ENCODE measurements at regions not wholly inside any gene's neighbourhood (a gene's known extent, or its start where the extent isn't known, plus 50 kb on each side); places are given as distances from the start of the nearest gene placed in this dataset.

- DNase-seq (ENCODE audit: low read depth) = no peak
These were observed 437.0 kb downstream of the HRH4 start for GRCh38 chr18:24897461-24897860.

GRCh38 chr18:24910221-24910620 lies 441.7 kb downstream of the ZNF521 start:
- TF ChIP-seq, protein P1, sequence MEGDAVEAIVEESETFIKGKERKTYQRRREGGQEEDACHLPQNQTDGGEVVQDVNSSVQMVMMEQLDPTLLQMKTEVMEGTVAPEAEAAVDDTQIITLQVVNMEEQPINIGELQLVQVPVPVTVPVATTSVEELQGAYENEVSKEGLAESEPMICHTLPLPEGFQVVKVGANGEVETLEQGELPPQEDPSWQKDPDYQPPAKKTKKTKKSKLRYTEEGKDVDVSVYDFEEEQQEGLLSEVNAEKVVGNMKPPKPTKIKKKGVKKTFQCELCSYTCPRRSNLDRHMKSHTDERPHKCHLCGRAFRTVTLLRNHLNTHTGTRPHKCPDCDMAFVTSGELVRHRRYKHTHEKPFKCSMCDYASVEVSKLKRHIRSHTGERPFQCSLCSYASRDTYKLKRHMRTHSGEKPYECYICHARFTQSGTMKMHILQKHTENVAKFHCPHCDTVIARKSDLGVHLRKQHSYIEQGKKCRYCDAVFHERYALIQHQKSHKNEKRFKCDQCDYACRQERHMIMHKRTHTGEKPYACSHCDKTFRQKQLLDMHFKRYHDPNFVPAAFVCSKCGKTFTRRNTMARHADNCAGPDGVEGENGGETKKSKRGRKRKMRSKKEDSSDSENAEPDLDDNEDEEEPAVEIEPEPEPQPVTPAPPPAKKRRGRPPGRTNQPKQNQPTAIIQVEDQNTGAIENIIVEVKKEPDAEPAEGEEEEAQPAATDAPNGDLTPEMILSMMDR (IDR thresholded peaks at IDR 0.05; ENCODE audit: control insufficient read depth, extremely low read depth, insufficient read depth) = no peak
- no peak overlapping the region for H3K4me3 ChIP-seq (ENCODE audit: low read depth, low read length)
- DNase-seq (ENCODE audit: low read depth) = no peak

More at GRCh38 chr18:24897461-24897860, 437.0 kb downstream of the HRH4 start:
- no peak overlapping the region for H3K4me3 ChIP-seq (ENCODE audit: low read depth, low read length)
- TF ChIP-seq, protein P1 (IDR thresholded peaks at IDR 0.05; ENCODE audit: control insufficient read depth, extremely low read depth, insufficient read depth) = no peak

GRCh38 chr18:24913507-24914170 lies 438.3 kb downstream of the ZNF521 start:
- TF ChIP-seq, protein P1 (IDR thresholded peaks at IDR 0.05; ENCODE audit: control insufficient read depth, extremely low read depth, insufficient read depth) = no peak
- no peak for DNase-seq (ENCODE audit: low read depth)
- H3K4me3 ChIP-seq (ENCODE audit: low read depth, low read length) = no peak overlapping the region

GRCh38 chr18:24914171-24914525 lies 437.8 kb downstream of the ZNF521 start:
- TF ChIP-seq, protein P1 (IDR thresholded peaks at IDR 0.05; ENCODE audit: control insufficient read depth, extremely low read depth, insufficient read depth) = no peak
- H3K4me3 ChIP-seq (ENCODE audit: low read depth, low read length) = no peak overlapping the region
- DNase-seq (ENCODE audit: low read depth) = no peak

DNA sequence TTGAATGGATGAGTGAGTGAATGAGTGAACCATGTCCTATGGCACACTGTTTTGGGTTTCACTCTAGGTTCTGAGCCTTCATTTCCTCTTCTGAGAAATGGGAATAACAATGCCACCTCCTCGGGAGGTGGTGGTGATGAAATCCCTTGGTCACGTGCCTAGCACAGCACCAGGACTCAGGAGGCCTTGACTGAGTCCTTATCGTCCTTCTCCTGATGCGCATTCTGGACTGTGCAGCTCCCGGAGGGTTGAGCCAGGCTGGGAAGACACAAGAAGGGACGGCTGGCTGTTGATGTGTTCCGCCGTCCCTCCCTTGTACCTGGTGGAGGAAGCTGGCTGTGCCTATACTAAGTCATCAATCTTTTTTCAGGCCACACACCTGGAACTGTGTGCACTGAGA lies 437.3 kb downstream of the ZNF521 start:
- DNase-seq (ENCODE audit: low read depth) = no peak

GRCh38 chr18:24915547-24915946 lies 436.4 kb downstream of the ZNF521 start:
- H3K4me3 ChIP-seq (ENCODE audit: low read depth, low read length) = no peak overlapping the region
- TF ChIP-seq, protein P1 (IDR thresholded peaks at IDR 0.05; ENCODE audit: control insufficient read depth, extremely low read depth, insufficient read depth) = no peak
- DNase-seq (ENCODE audit: low read depth) = no peak

More for the DNA sequence above, 437.3 kb downstream of the ZNF521 start:
- H3K4me3 ChIP-seq (ENCODE audit: low read depth, low read length) = no peak overlapping the region
- TF ChIP-seq, protein P1 (IDR thresholded peaks at IDR 0.05; ENCODE audit: control insufficient read depth, extremely low read depth, insufficient read depth) = no peak

- H3K4me3 ChIP-seq (ENCODE audit: low read depth, low read length) = no peak overlapping the region
- no peak for DNase-seq (ENCODE audit: low read depth)
- TF ChIP-seq, protein P1 (IDR thresholded peaks at IDR 0.05; ENCODE audit: control insufficient read depth, extremely low read depth, insufficient read depth) = no peak
These were observed 434.2 kb downstream of the ZNF521 start for GRCh38 chr18:24917767-24918166.
